H9 (cell line): ENCODE measurements at regions not wholly inside any gene's neighbourhood (a gene's known extent, or its start where the extent isn't known, plus 50 kb on each side); places are given as distances from the start of the nearest gene placed in this dataset.

Experiments
- DNase-seq: peaks from one replicate; pipeline ENCODE4 v3.0.0-alpha.2; 2017
- H2AFZ ChIP-seq: one replicate; pipeline ENCODE4 v1.6.1; 2013; ENCODE audit warnings: mild to moderate bottlenecking, low read length, control low read depth, moderate library complexity
- H2AK5ac ChIP-seq: 2 replicates; pipeline ENCODE4 v1.6.1; 2013; ENCODE audit warnings: low read length, control low read depth, mixed read lengths; ENCODE audit not compliant: insufficient read length
- H2BK120ac ChIP-seq: one replicate; pipeline ENCODE4 v1.6.1; 2013; ENCODE audit warnings: low read depth, mild to moderate bottlenecking, low read length, control low read depth, inconsistent platforms; ENCODE audit not compliant: poor library complexity, severe bottlenecking
- H2BK12ac ChIP-seq: 2 replicates; pipeline ENCODE4 v1.6.1; 2013; ENCODE audit warnings: low read length, control low read depth, mixed read lengths, low read depth; ENCODE audit not compliant: insufficient read length
- H2BK15ac ChIP-seq: 2 replicates; pipeline ENCODE4 v1.6.1; 2013; ENCODE audit warnings: low read depth, low read length, control low read depth
- H2BK20ac ChIP-seq: one replicate; pipeline ENCODE4 v1.6.1; 2013; ENCODE audit warnings: low read depth, mild to moderate bottlenecking, low read length, control low read depth, inconsistent platforms; ENCODE audit not compliant: poor library complexity, severe bottlenecking
- H2BK5ac ChIP-seq: 2 replicates; pipeline ENCODE4 v1.6.1; 2013; ENCODE audit warnings: low read length, control low read depth, mixed read lengths; ENCODE audit not compliant: insufficient read length
- H3K14ac ChIP-seq: 2 replicates; pipeline ENCODE4 v1.6.1; 2013; ENCODE audit warnings: low read length, control low read depth; ENCODE audit not compliant: insufficient read depth
- H3K18ac ChIP-seq: 2 replicates; pipeline ENCODE4 v1.6.1; 2013; ENCODE audit warnings: low read depth, mild to moderate bottlenecking, mixed read lengths, low read length, control low read depth; ENCODE audit not compliant: insufficient read length
- H3K23ac ChIP-seq: 2 replicates; pipeline ENCODE4 v1.6.1; 2013; ENCODE audit warnings: low read length, control low read depth, mixed read lengths, low read depth; ENCODE audit not compliant: insufficient read length
- H3K23me2 ChIP-seq: 2 replicates; pipeline ENCODE4 v1.6.1; 2013; ENCODE audit warnings: low read depth, mild to moderate bottlenecking, mixed read lengths, low read length, control low read depth; ENCODE audit not compliant: insufficient read length, poor library complexity, severe bottlenecking
- H3K27ac ChIP-seq: 2 replicates; pipeline ENCODE4 v1.5.1; 2013; ENCODE audit warnings: low read length, control low read depth, mixed read lengths, low read depth; ENCODE audit not compliant: insufficient read length
- H3K27me3 ChIP-seq: 2 replicates; pipeline ENCODE4 v1.6.1; 2013; ENCODE audit warnings: low read length, control low read depth, inconsistent platforms; ENCODE audit not compliant: insufficient read depth
- H3K4ac ChIP-seq: 2 replicates; pipeline ENCODE4 v1.6.1; 2013; ENCODE audit warnings: low read depth, mild to moderate bottlenecking, control low read depth, inconsistent platforms, low read length, moderate library complexity
- H3K4me1 ChIP-seq: 2 replicates; pipeline ENCODE4 v1.6.1; 2013; ENCODE audit warnings: low read length, control low read depth, inconsistent platforms; ENCODE audit not compliant: insufficient read depth
- H3K4me2 ChIP-seq: 2 replicates; pipeline ENCODE4 v1.6.1; 2013; ENCODE audit warnings: low read length, control low read depth, mixed read lengths; ENCODE audit not compliant: insufficient read length, insufficient read depth
- H3K56ac ChIP-seq: 2 replicates; pipeline ENCODE4 v1.6.1; 2013; ENCODE audit warnings: low read depth, mild to moderate bottlenecking, mixed read lengths, low read length, control low read depth; ENCODE audit not compliant: insufficient read length
- H3K79me1 ChIP-seq: 2 replicates; pipeline ENCODE4 v1.6.1; 2013; ENCODE audit warnings: low read depth, mild to moderate bottlenecking, moderate library complexity, low read length, control low read depth, inconsistent platforms; ENCODE audit not compliant: insufficient read depth, poor library complexity, severe bottlenecking
- H3K79me2 ChIP-seq: 2 replicates; pipeline ENCODE4 v1.6.1; 2013; ENCODE audit warnings: low read length, control low read depth, inconsistent platforms; ENCODE audit not compliant: insufficient read depth
- H3K9ac ChIP-seq: 2 replicates; pipeline ENCODE4 v1.6.1; 2013; ENCODE audit warnings: low read length, control low read depth, mixed read lengths; ENCODE audit not compliant: insufficient read length; ENCODE audit errors: extremely low read depth
- H3K9me3 ChIP-seq: one replicate; pipeline ENCODE4 v1.6.1; 2013; ENCODE audit warnings: low read depth, low read length, inconsistent platforms; ENCODE audit not compliant: control insufficient read depth
- H3T11ph ChIP-seq: one replicate; pipeline ENCODE4 v1.6.1; 2013; ENCODE audit warnings: mild to moderate bottlenecking, low read length, control low read depth, inconsistent platforms
- H4K20me1 ChIP-seq: one replicate; pipeline ENCODE4 v1.6.1; 2013; ENCODE audit not compliant: control insufficient read depth, insufficient read length, insufficient read depth
- H4K5ac ChIP-seq: 2 replicates; pipeline ENCODE4 v1.6.1; 2013; ENCODE audit warnings: low read depth, mild to moderate bottlenecking, mixed read lengths, low read length, control low read depth; ENCODE audit not compliant: insufficient read length
- H4K8ac ChIP-seq: replicated peaks from 2 replicates; pipeline ENCODE4 v1.6.1; 2013; ENCODE audit warnings: low read length, control low read depth, mixed read lengths, low read depth; ENCODE audit not compliant: insufficient read length
- H4K91ac ChIP-seq: 2 replicates; pipeline ENCODE4 v1.6.1; 2013; ENCODE audit warnings: low read depth, mild to moderate bottlenecking, moderate library complexity, mixed read lengths, low read length, control low read depth; ENCODE audit not compliant: insufficient read length
- H3K27ac Mint-ChIP-seq, 3 experiments: 2 replicates in 2 of 3; 3 replicates in 1 of 3; pipeline ENCODE4 v1.8.0; 2020 to 2021; ENCODE audit warnings: mixed read lengths in 3 of 3, mild to moderate bottlenecking in 1 of 3, moderate library complexity in 1 of 3
- H3K27me3 Mint-ChIP-seq: 2 replicates; pipeline ENCODE4 v1.8.0; 2021; ENCODE audit warnings: low read depth, mild to moderate bottlenecking, moderate library complexity, mixed read lengths
- H3K36me3 Mint-ChIP-seq, 3 experiments: 2 replicates in 2 of 3; 3 replicates in 1 of 3; pipeline ENCODE4 v1.8.0; 2020 to 2021; ENCODE audit warnings: low read depth in 3 of 3, mixed read lengths in 3 of 3; ENCODE audit not compliant: insufficient read depth in 1 of 3
- H3K4me1 Mint-ChIP-seq, 2 experiments: 2 replicates each; pipeline ENCODE4 v1.8.0; 2020; ENCODE audit warnings: mixed read lengths in 2 of 2
- H3K4me3 Mint-ChIP-seq, 2 experiments: 2 replicates in 1 of 2; 3 replicates in 1 of 2; pipeline ENCODE4 v1.8.0; 2020 to 2021; ENCODE audit warnings: mild to moderate bottlenecking in 2 of 2, mixed read lengths in 2 of 2, moderate library complexity in 1 of 2
- H3K9me3 Mint-ChIP-seq, 2 experiments: 2 replicates in 1 of 2; 3 replicates in 1 of 2; pipeline ENCODE4 v1.8.0; 2020; ENCODE audit warnings: mild to moderate bottlenecking in 2 of 2, mixed read lengths in 2 of 2, moderate library complexity in 1 of 2
- CTCF ChIP-seq: fragments of 200-600 bp; sonication (generic); conservative IDR thresholded peaks from 3 replicates; pipeline ENCODE4 v1.8.0; 2021; ENCODE audit warnings: antibody characterized with exemption, mild to moderate bottlenecking
- WGBS: extraction: QIAGEN DNeasy Blood & Tissue Kit; methylation state at CpG from one replicate; pipeline ENCODE4 v1.1.7; 2013; ENCODE audit warnings: missing lambda C conversion rate, low lambda C conversion rate, mixed read lengths; ENCODE audit not compliant: insufficient read length; ENCODE audit errors: extremely low coverage; 5-methylcytosine and 5-hydroxymethylcytosine counted together

GRCh38 chr10:89837165-89838043, 136.0 kb downstream of the KIF20B start:
- H3K27ac ChIP-seq, result no peak overlapping the region
- no CpG with 5 or more reads among the region's 65 CpGs for WGBS
- H3K14ac ChIP-seq, result no peak overlapping the region
- no peak overlapping the region for H3K56ac ChIP-seq
- H3K27me3 ChIP-seq, result no peaks in the 10 kb centered on the region
- no peaks in the 10 kb centered on the region for H3K79me2 ChIP-seq
- DNase-seq, result no peak
- Mint-ChIP-seq H3K9me3 (no peaks in the 10 kb centered on the region; a peak in 2 of 5 replicates), H3K4me3 (no peak overlapping the region), H3K27me3 (no peaks in the 10 kb centered on the region; the same call in none of the 2 replicates), H3K27ac (no peak overlapping the region), H3K4me1 (no peaks in the 10 kb centered on the region), H3K36me3 (peaks cover 0 to under 1% (median 0%) of the 10 kb centered on the region in 3 experiments; a peak in 1 of 7 replicates)
- no peaks in the 10 kb centered on the region for H3K79me1 ChIP-seq
- H3T11ph ChIP-seq, result no peak overlapping the region
- no peak overlapping the region for H3K23ac ChIP-seq
- H2AFZ ChIP-seq, result no peak overlapping the region
- no peaks in the 10 kb centered on the region for H3K9me3 ChIP-seq
- no peak overlapping the region for H2BK120ac ChIP-seq
- no peaks in the 10 kb centered on the region for H4K20me1 ChIP-seq
- no peak overlapping the region for H2BK20ac ChIP-seq
- H4K91ac ChIP-seq, result no peak overlapping the region
- H3K4ac ChIP-seq, result no peak overlapping the region
- H3K9ac ChIP-seq, result no peak overlapping the region
- no peak overlapping the region for H2BK15ac ChIP-seq
- H3K4me1 ChIP-seq, result no peaks in the 10 kb centered on the region
- no peaks in the 10 kb centered on the region for H3K23me2 ChIP-seq
- H4K5ac ChIP-seq, result no peak overlapping the region
- no peak overlapping the region for H3K4me2 ChIP-seq
- no peak overlapping the region for H4K8ac ChIP-seq
- TF ChIP-seq CTCF, result no peak
- no peak overlapping the region for H2AK5ac ChIP-seq
- no peak overlapping the region for H2BK5ac ChIP-seq
- H3K18ac ChIP-seq, result no peak overlapping the region
- no peak overlapping the region for H2BK12ac ChIP-seq
